C4-2B (cell line): ENCODE measurements at regions not wholly inside any gene's neighbourhood (a gene's known extent, or its start where the extent isn't known, plus 50 kb on each side); places are given as distances from the start of the nearest gene placed in this dataset.

Experiments
- H3K27ac ChIP-seq: fragments of 450-650 bp; 2 replicates; pipeline ENCODE4 v1.5.1; 2017
- ZFX ChIP-seq: fragments of 450-650 bp; IDR thresholded peaks from 2 replicates; pipeline ENCODE4 v1.6.1; 2017
- TF ChIP-seq, protein P1 (sequence below): fragments of 450-650 bp; conservative IDR thresholded peaks from 2 replicates; pipeline ENCODE4 v1.5.1; 2017; ENCODE audit warnings: mild to moderate bottlenecking

DNA sequence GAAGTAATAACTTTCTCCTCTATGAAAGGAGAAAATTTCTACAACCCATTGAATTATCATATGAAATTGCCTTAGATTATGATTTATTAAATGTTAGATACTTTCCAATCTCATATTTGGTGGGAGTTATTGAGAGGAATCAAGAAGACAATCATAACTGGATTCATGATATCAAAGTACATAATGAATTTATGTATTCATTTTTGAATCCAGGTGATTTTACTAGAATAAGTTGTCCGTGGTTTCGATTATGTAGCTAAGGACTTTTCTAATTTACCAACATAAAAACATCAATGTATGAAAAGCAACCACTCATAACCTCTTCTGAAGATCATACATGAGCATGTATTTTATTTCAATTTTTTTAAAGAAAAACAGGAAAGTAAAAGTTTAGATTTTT lies 1225.0 kb upstream of the MIR17HG start:
- H3K27ac ChIP-seq: no peak overlapping the region
- TF ChIP-seq, protein P1, sequence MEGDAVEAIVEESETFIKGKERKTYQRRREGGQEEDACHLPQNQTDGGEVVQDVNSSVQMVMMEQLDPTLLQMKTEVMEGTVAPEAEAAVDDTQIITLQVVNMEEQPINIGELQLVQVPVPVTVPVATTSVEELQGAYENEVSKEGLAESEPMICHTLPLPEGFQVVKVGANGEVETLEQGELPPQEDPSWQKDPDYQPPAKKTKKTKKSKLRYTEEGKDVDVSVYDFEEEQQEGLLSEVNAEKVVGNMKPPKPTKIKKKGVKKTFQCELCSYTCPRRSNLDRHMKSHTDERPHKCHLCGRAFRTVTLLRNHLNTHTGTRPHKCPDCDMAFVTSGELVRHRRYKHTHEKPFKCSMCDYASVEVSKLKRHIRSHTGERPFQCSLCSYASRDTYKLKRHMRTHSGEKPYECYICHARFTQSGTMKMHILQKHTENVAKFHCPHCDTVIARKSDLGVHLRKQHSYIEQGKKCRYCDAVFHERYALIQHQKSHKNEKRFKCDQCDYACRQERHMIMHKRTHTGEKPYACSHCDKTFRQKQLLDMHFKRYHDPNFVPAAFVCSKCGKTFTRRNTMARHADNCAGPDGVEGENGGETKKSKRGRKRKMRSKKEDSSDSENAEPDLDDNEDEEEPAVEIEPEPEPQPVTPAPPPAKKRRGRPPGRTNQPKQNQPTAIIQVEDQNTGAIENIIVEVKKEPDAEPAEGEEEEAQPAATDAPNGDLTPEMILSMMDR: no peak
- TF ChIP-seq ZFX: no peak

DNA sequence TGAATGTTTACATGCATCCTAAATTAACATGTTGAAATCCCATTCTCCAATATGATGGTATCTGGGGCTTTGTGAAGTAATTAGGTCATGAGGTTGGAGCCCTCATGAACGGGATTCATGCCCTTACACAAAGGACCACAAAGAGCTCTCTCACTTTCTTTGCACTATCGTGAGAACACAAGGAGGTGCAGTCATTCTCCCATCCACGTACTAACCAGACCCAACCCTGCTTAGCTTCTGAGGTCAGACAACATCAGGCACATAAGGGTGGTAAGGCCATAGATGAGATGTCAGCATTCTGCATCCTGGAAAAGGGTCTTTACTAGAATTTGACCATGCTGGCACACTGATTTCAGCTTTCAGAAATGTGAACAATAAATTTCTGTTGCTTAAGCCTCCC lies 1211.9 kb upstream of the MIR17HG start:
- H3K27ac ChIP-seq: no peak overlapping the region
- TF ChIP-seq, protein P1: no peak
- TF ChIP-seq ZFX: no peak

DNA sequence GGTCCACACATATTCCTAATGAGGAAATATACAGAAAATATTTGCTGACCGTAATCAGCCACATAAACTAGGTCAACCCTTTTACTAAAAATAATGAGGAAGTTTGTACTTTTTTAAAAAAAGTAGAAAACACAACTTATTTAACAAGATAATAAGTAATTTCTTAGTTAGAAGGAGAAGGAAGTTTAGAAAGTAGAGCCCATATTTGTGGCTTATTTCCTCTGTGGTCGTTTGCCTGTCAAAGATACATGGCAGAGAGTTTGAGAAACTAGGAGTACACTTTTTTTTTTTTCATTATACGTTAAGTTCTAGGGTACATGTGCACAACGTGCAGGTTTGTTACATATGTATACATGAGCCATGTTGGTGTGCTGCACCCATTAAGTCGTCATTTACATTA lies 1205.2 kb upstream of the MIR17HG start:
- no peak overlapping the region for H3K27ac ChIP-seq
- TF ChIP-seq, protein P1: no peak
- no peak for TF ChIP-seq ZFX

DNA sequence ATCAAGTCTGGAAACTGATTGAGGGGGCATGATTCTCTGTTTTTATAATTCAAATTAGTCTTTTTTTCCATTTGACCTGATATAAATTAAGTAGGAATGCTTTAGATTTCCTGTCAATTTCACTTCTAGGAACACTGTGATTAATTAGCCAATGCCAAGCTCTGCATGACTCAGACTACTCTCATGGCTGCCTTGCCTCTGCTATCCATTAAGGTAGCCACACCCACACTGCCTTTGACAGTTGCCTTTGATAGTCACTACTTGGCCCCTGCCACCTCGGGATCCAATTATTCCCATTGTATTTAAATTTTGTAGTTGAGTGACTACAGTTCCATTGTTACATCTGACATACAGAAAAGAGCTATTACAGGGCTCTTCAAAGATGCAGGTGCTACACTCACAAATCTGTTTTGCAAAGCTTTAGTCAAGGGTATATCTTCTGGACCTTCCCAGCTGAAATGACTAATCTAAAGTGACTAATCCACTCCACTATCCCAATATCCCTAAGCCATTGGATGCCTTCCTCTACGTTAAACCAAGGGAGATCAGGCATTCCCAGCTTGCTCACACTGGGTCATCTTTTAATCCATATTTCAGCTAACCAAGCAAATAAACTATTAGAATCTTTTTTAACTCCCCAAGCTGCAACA lies 1193.1 kb upstream of the MIR17HG start:
- no peak overlapping the region for H3K27ac ChIP-seq
- TF ChIP-seq ZFX: no peak
- TF ChIP-seq, protein P1: no peak

DNA sequence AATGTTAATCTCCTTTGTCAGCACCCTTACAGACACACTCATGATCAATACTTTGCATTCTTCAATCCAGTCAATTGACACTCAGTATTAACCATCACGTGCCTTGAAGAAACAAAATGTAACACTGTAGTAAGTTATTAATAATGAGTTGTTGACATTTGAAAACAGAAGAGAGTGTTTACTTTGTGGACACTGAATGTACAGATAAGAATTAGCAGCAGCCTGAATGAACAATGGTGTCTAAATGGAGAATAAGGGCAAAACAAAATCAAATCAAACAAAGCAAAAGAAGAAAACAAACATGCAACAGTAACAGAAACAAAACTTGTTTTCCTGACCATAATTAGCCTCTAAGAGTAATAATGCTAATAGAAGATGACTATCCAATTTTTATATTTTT lies 1191.1 kb upstream of the MIR17HG start:
- peak overlapping the region; percentile 30; the same call in 1 of the 2 replicates for H3K27ac ChIP-seq
- TF ChIP-seq, protein P1: no peak
- TF ChIP-seq ZFX: no peak

DNA sequence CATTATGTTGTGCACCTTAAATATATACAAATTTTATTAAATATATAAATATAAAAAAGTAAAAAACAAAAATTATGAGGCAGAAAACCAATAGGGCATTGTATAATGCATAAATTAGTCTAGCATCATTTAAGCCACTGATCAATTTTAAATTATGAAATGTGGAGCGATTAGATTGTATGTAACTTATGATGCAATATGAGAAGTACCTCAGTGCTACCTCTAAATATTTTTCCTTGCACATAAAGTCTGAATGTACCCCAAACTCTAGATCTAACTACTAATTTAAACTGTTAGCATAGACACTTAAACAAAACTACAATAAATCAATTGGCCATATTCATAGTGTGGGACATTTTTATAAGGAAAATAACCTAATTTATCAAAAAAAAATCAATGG lies 1178.5 kb upstream of the MIR17HG start:
- TF ChIP-seq, protein P1: no peak
- no peak for TF ChIP-seq ZFX
- H3K27ac ChIP-seq: no peak overlapping the region

DNA sequence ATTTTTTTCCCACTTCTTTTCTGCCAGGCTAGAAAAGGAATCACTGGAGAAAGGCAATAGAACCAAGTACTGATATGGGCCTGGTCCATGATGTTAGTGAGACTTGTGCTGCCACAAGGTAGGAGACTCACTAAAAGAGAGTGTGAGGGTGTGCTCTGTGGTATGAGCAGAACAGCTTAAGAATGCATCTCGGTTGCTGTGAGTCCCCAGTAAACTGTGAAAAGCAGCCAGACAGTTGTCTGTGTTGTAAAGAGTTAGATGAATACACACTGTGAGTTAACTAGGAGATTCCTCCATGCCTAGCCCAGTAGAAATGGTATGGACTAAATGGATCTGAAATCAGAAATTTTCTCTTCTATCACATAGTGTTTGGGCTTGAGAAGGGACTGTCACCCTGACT lies 1177.3 kb upstream of the MIR17HG start:
- TF ChIP-seq ZFX: no peak
- TF ChIP-seq, protein P1: no peak
- H3K27ac ChIP-seq: no peak overlapping the region
